Keratinocyte (primary cell): ENCODE measurements at regions not wholly inside any gene's neighbourhood (a gene's known extent, or its start where the extent isn't known, plus 50 kb on each side); places are given as distances from the start of the nearest gene placed in this dataset.

Experiments used
- DNase-seq: peaks from one replicate; pipeline ENCODE4 v3.0.0-alpha.2; 2011; ENCODE audit warnings: low read depth, missing footprints, low spot score
- FAIRE-seq: peaks from 2 replicates; lab custom pipeline; 2011; peaks lifted over from hg19 to GRCh38; lab: Jason Lieb, UNC
- H2AFZ ChIP-seq: 2 replicates; pipeline ENCODE4 v1.6.0; 2012; ENCODE audit warnings: low read length, control low read depth, inconsistent platforms; ENCODE audit not compliant: control insufficient read depth
- H3K27ac ChIP-seq: 2 replicates; pipeline ENCODE4 v1.5.1; 2011; ENCODE audit warnings: low read length; ENCODE audit not compliant: control insufficient read depth, insufficient read depth
- H3K27me3 ChIP-seq: 3 replicates; pipeline ENCODE4 v1.6.0; 2011; ENCODE audit warnings: low read length; ENCODE audit not compliant: control insufficient read depth, insufficient read depth; ENCODE audit errors: extremely low read depth
- H3K36me3 ChIP-seq, 2 experiments: 2 replicates in 1 of 2; 3 replicates in 1 of 2; pipeline ENCODE4 v1.5.1; 2011; ENCODE audit warnings: low read length in 2 of 2, mild to moderate bottlenecking in 1 of 2; ENCODE audit not compliant: control insufficient read depth in 2 of 2, insufficient read depth in 2 of 2; ENCODE audit errors: extremely low read depth in 1 of 2
- H3K4me1 ChIP-seq: 3 replicates; pipeline ENCODE4 v1.5.1; 2011; ENCODE audit warnings: low read length; ENCODE audit not compliant: control insufficient read depth, insufficient read depth; ENCODE audit errors: extremely low read depth
- H3K4me2 ChIP-seq: 3 replicates; pipeline ENCODE4 v1.6.0; 2011; ENCODE audit warnings: low read depth, low read length; ENCODE audit not compliant: control insufficient read depth, insufficient read depth; ENCODE audit errors: extremely low read depth
- H3K4me3 ChIP-seq, 3 experiments: fragments of 200-600 bp in 1 of 3; sonication (generic) in 1 of 3; 2 replicates in 2 of 3; 3 replicates in 1 of 3; pipeline ENCODE4 v1.5.1; 2011 to 2016; ENCODE audit warnings: low read length in 3 of 3, mild to moderate bottlenecking in 3 of 3, control low read depth in 2 of 3, inconsistent platforms in 1 of 3, low read depth in 1 of 3, mixed read lengths in 1 of 3, mixed run types in 1 of 3, moderate library complexity in 1 of 3; ENCODE audit not compliant: control insufficient read depth in 2 of 3, insufficient read depth in 2 of 3; ENCODE audit errors: extremely low read depth in 1 of 3
- H3K79me2 ChIP-seq: 2 replicates; pipeline ENCODE4 v1.6.0; 2012; ENCODE audit warnings: low read length; ENCODE audit not compliant: control insufficient read depth, insufficient read depth
- H3K9ac ChIP-seq: 3 replicates; pipeline ENCODE4 v1.6.0; 2011; ENCODE audit warnings: low read length; ENCODE audit not compliant: control insufficient read depth, insufficient read depth; ENCODE audit errors: extremely low read depth
- H3K9me1 ChIP-seq: 3 replicates; pipeline ENCODE4 v1.6.0; 2011; ENCODE audit warnings: low read length; ENCODE audit not compliant: control insufficient read depth, insufficient read depth; ENCODE audit errors: extremely low read depth
- H3K9me3 ChIP-seq: 2 replicates; pipeline ENCODE4 v1.5.1; 2012; ENCODE audit warnings: low read depth, low read length; ENCODE audit not compliant: control insufficient read depth
- H4K20me1 ChIP-seq: 3 replicates; pipeline ENCODE4 v1.6.0; 2011; ENCODE audit warnings: low read length; ENCODE audit not compliant: control insufficient read depth, insufficient read depth; ENCODE audit errors: extremely low read depth
- CTCF ChIP-seq, 3 experiments: IDR thresholded peaks in 1 of 3; conservative IDR thresholded peaks in 1 of 3; optimal IDR thresholded peaks in 1 of 3; 2 replicates in 2 of 3; 3 replicates in 1 of 3; pipeline versions ENCODE3 to v1.5.1; 2011; ENCODE audit warnings: low read length in 3 of 3, mild to moderate bottlenecking in 3 of 3, moderate library complexity in 2 of 3, control low read depth in 1 of 3, inconsistent platforms in 1 of 3; ENCODE audit not compliant: insufficient read depth in 2 of 3; ENCODE audit errors: extremely low read depth in 1 of 3
- EZH2 ChIP-seq: IDR thresholded peaks from one replicate; pipeline ENCODE4 v1.6.1; 2012; ENCODE audit warnings: inconsistent platforms, mild to moderate bottlenecking, low read length, moderate library complexity
- dilution Hi-C: fragments of 300-500 bp; cut with MboI; formaldehyde crosslinking; loops from one replicate; pipeline ENCODE4 v1.7.0; 2020; ENCODE audit warnings: low sequenced_read_pairs; ENCODE audit not compliant: extremely low pct_ligation_motif_present

- no peak for DNase-seq
- no peaks in the 10 kb centered on the region for H3K9me1 ChIP-seq
- H3K9me3 ChIP-seq: no peaks in the 10 kb centered on the region
- no peak overlapping the region for H3K4me3 ChIP-seq
- no peak overlapping the region for H3K27ac ChIP-seq
- H3K4me2 ChIP-seq: no peak overlapping the region
- H3K9ac ChIP-seq: no peak overlapping the region
- H3K27me3 ChIP-seq: no peaks in the 10 kb centered on the region
- dilution Hi-C loops: no loop called here
- no peaks in the 10 kb centered on the region for H3K36me3 ChIP-seq
- H4K20me1 ChIP-seq: no peaks in the 10 kb centered on the region
- no peaks in the 10 kb centered on the region for H3K79me2 ChIP-seq
- no peak overlapping the region for H2AFZ ChIP-seq
- FAIRE-seq: no peak
- no peaks in the 10 kb centered on the region for H3K4me1 ChIP-seq
- TF ChIP-seq CTCF (optimal IDR thresholded peaks at IDR 0.05 in 1 of 3, IDR thresholded peaks at IDR 0.05 in 1 of 3, conservative IDR thresholded peaks at IDR 0.05 in 1 of 3; ENCODE audit: extremely low read depth in 1 of 3, insufficient read depth in 2 of 3, low read length in 3 of 3): no peak
- no peak for TF ChIP-seq EZH2
These were observed 116.7 kb downstream of the KLF12 start for GRCh38 chr13:74017301-74018061.

- Histone ChIP-seq H3K36me3 (no peaks in the 10 kb centered on the region), H3K27me3 (no peaks in the 10 kb centered on the region), H3K9ac (no peak overlapping the region), H2AFZ (no peak overlapping the region), H3K27ac (no peak overlapping the region), H3K4me3 (no peak overlapping the region), H3K4me2 (no peak overlapping the region), H3K79me2 (no peaks in the 10 kb centered on the region), H3K9me3 (no peaks in the 10 kb centered on the region), H3K4me1 (no peaks in the 10 kb centered on the region), H3K9me1 (no peaks in the 10 kb centered on the region), H4K20me1 (no peaks in the 10 kb centered on the region)
- DNase-seq (no peak), FAIRE-seq (no peak)
- dilution Hi-C loops: no loop called here
- TF ChIP-seq CTCF (optimal IDR thresholded peaks at IDR 0.05 in 1 of 3, IDR thresholded peaks at IDR 0.05 in 1 of 3, conservative IDR thresholded peaks at IDR 0.05 in 1 of 3; ENCODE audit: extremely low read depth in 1 of 3, insufficient read depth in 2 of 3, low read length in 3 of 3) (peak in 1 of 3 experiments; percentile 33), EZH2 (no peak)
These were observed 119.1 kb downstream of the KLF12 start for GRCh38 chr13:74015137-74015536.
